Mucosa of descending colon (tissue), 3 donors: ENCODE measurements at regions not wholly inside any gene's neighbourhood (a gene's known extent, or its start where the extent isn't known, plus 50 kb on each side); places are given as distances from the start of the nearest gene placed in this dataset.
A peak's percentile ranks its signal among the peaks of the same experiment; 100 is the strongest.
"Not testable (repeated sequence)": the region's sequence is repeated elsewhere in the genome, so short reads cannot be mapped to it uniquely, and the experiment has no call there.

ENCODE experiments used
- ATAC-seq: fragments of 200-7000 bp; cut with Tn5 transposase; one replicate; pipeline ENCODE4 v1.9.1; 2020; ENCODE audit warnings: mild to moderate bottlenecking, moderate library complexity
- DNase-seq, 3 donors: peaks; one replicate each; pipeline ENCODE4 v3.0.0-alpha.2; 2020
- H3K36me3 ChIP-seq: fragments of 200-600 bp; one replicate; pipeline ENCODE4 v1.8.0; 2021; ENCODE audit warnings: low read depth, mild to moderate bottlenecking
- H3K4me1 ChIP-seq: fragments of 200-600 bp; one replicate; pipeline ENCODE4 v1.8.0; 2021; ENCODE audit warnings: low read depth, mild to moderate bottlenecking
- H3K4me3 ChIP-seq: fragments of 200-600 bp; one replicate; pipeline ENCODE4 v1.8.0; 2021; ENCODE audit warnings: mild to moderate bottlenecking
- H3K9me3 ChIP-seq: fragments of 200-600 bp; one replicate; pipeline ENCODE4 v1.8.0; 2021; ENCODE audit warnings: mild to moderate bottlenecking
- intact Hi-C, 2 donors: fragments of 100-400 bp; cut with DNase I in 1 of 2; cut with micrococcal nuclease in 1 of 2; formaldehyde crosslinking; loops; one replicate each; pipeline versions ENCODE4 v1.11.0 to v1.11.1; 2022; cut with DNase I, micrococcal nuclease
- TF ChIP-seq, protein P1 (sequence below): fragments of 200-600 bp; IDR thresholded peaks from one replicate; pipeline ENCODE4 v1.8.0; 2022; ENCODE audit warnings: antibody characterized with exemption, mild to moderate bottlenecking
- donor health status: DM: no; HTN: no; CAD: no; lungs with moderate emphysema.
- donor health status: DM: no; HTN: no; CAD: no.
- donor health status: DM: no; HTN: yes; CAD: no.

DNA sequence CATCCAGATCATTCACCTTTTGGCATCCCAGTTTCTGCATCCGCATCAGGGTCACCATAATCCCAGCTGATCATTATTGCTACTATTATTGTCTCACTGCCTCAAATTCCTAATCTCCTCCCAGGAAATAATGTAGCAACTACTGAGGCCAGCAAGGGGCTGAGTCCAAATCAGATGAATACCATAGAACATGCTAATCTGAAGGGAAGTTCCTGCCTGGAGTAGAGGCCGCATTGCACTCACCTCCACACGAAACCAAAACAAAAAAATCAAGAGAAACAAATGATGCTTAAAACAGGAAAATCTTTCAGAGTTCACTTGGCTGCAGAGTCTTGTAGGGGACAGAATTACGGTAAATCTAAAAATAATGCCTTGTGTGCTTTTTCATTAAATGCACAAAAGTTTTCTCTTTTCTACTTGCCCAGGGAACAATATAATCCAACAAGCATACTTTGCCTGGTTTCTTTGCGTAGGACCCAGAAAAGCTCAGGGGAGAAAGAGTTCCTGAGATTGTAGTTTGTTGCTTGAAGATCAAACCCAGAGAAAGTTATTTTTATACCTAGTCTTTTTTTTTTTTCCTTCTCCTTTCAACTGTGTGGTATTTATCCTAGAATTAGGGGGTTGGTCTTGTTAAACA, 87.7 kb upstream of the KLF4 start:
- Histone ChIP-seq H3K9me3 (no peaks in the 10 kb centered on the region), H3K4me1 (no peaks in the 10 kb centered on the region), H3K36me3 (no peaks in the 10 kb centered on the region), H3K4me3 (no peak overlapping the region)
- DNase-seq (no peak), ATAC-seq (no peak)
- TF ChIP-seq, protein P1, sequence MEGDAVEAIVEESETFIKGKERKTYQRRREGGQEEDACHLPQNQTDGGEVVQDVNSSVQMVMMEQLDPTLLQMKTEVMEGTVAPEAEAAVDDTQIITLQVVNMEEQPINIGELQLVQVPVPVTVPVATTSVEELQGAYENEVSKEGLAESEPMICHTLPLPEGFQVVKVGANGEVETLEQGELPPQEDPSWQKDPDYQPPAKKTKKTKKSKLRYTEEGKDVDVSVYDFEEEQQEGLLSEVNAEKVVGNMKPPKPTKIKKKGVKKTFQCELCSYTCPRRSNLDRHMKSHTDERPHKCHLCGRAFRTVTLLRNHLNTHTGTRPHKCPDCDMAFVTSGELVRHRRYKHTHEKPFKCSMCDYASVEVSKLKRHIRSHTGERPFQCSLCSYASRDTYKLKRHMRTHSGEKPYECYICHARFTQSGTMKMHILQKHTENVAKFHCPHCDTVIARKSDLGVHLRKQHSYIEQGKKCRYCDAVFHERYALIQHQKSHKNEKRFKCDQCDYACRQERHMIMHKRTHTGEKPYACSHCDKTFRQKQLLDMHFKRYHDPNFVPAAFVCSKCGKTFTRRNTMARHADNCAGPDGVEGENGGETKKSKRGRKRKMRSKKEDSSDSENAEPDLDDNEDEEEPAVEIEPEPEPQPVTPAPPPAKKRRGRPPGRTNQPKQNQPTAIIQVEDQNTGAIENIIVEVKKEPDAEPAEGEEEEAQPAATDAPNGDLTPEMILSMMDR, result no peak
- intact Hi-C loops, result no loop called here

DNA sequence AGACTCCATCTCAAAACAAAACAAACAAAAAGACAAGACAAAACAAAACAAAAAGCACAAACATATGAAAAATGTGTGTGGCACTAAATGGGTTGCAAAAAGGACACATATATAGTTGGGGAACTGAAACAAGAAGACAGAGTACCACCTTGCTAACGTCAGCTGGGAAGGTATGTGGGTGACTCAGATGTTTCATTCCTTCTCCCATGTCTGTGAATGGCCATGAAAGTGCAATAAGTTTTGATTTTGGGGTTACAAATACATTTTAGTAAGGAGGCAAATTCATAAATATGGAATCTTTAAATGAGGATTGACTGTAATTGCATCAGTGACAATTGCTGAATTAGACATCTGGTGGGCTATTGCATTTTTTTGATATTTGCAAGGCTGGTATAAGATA, 81.6 kb upstream of the KLF4 start:
- TF ChIP-seq, protein P1, result no peak
- no peak overlapping the region for H3K4me3 ChIP-seq
- no peak for DNase-seq
- H3K4me1 ChIP-seq, result no peaks in the 10 kb centered on the region
- H3K9me3 ChIP-seq, result no peaks in the 10 kb centered on the region
- ATAC-seq, result no peak
- no peaks in the 10 kb centered on the region for H3K36me3 ChIP-seq
- intact Hi-C loops, result no loop called here

DNA sequence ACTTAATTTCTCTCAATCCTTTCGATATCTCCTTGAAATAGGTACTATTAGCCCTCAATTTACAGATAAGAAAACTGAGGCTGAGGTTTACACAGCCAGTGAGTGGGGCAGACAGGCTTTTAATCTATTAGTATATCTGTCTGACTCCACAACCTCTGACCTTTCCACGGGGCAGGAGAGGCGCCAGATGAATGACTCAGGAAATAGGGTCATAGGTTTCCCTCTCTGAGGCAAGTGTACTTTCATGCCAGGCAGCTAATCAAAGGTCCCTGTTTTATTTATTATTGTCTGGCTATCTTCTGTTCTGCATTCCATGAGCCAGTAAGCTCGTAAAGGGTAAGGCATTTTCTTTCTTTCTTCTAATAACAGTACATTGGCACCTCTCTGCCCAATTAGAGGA, 79.6 kb upstream of the KLF4 start:
- TF ChIP-seq, protein P1, result no peak
- intact Hi-C loops, result no loop called here
- H3K36me3 ChIP-seq, result no peaks in the 10 kb centered on the region
- H3K4me1 ChIP-seq, result no peaks in the 10 kb centered on the region
- H3K4me3 ChIP-seq, result no peak overlapping the region
- H3K9me3 ChIP-seq, result no peaks in the 10 kb centered on the region
- ATAC-seq, result peak; percentile 83
- peak in 1 of 3 donors; percentile 27 for DNase-seq

DNA sequence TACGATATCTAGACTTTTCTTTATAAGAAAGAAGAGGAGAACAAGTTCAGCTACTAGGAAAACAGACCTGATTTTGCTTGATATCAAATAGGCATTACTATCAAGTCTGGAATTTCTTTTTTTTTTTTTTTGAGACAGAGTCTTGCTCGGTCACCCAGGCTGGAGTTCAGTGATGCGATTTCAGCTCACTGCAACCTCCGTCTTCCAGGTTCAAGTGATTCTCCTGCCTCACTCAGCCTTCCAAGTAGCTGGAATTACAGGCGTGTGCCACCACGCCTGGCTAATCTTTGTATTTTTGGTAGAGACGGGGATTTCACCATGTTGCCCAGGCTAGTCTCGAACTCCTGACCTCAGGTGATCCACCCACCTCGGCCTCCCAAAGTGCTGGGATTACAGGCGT, 78.8 kb upstream of the KLF4 start:
- H3K36me3 ChIP-seq, H3K4me1 ChIP-seq, ATAC-seq, DNase-seq, H3K4me3 ChIP-seq, H3K9me3 ChIP-seq, intact Hi-C loops: not testable (repeated sequence)

DNA sequence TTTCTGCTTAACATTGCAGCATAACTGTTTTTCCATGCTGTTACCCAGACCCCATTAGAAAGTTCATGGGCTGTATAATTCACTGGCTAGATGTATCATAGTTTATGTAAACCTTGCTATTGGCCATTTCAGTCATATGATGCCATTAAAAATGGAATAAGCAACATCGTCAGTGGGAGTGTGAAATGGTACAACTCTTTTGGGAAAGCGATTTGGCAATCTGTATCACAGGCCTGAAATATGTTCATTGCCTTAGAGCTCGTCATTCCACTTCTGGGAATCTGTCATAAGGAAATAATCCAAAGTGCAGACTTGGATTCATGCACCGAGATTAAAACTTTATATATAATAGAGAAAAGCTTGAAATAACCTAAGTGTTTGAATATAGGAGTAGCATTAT, 77.9 kb upstream of the KLF4 start:
- intact Hi-C loops, result no loop called here
- no peaks in the 10 kb centered on the region for H3K36me3 ChIP-seq
- DNase-seq (no peak), ATAC-seq (peak; percentile 63)
- TF ChIP-seq, protein P1, result no peak
- H3K4me3 ChIP-seq, result no peak overlapping the region
- H3K9me3 ChIP-seq, result no peaks in the 10 kb centered on the region
- H3K4me1 ChIP-seq, result no peaks in the 10 kb centered on the region

DNA sequence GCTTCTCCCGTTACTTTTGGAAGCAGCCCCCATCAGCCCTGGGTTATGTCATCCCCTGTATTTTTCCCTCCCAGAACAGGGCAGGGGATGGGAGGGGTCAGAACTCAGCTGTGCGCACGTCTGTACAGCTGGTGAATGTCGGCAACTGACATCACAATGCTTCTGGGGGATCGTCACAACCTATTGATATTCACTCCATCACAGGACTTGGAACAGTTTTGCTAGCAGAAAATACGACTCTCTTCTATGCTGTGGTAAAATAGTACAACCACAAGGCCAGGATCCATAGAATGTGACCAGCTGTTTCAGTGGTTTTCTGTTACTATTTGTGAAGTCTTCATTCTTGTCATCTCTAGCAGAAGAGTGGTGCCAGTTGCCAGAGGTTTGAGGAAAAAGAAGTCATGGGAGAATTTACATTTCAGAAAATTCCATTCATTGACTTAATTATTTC, 77.1 kb upstream of the KLF4 start:
- TF ChIP-seq, protein P1, result no peak
- no peak overlapping the region for H3K4me3 ChIP-seq
- H3K9me3 ChIP-seq, result no peaks in the 10 kb centered on the region
- DNase-seq (no peak), ATAC-seq (no peak)
- H3K4me1 ChIP-seq, result no peaks in the 10 kb centered on the region
- intact Hi-C loops, result no loop called here
- no peaks in the 10 kb centered on the region for H3K36me3 ChIP-seq
